ENCODE measurements at regions not wholly inside any gene's neighbourhood (a gene's known extent, or its start where the extent isn't known, plus 50 kb on each side); places are given as distances from the start of the nearest gene placed in this dataset.

- TF ChIP-seq, protein P1, sequence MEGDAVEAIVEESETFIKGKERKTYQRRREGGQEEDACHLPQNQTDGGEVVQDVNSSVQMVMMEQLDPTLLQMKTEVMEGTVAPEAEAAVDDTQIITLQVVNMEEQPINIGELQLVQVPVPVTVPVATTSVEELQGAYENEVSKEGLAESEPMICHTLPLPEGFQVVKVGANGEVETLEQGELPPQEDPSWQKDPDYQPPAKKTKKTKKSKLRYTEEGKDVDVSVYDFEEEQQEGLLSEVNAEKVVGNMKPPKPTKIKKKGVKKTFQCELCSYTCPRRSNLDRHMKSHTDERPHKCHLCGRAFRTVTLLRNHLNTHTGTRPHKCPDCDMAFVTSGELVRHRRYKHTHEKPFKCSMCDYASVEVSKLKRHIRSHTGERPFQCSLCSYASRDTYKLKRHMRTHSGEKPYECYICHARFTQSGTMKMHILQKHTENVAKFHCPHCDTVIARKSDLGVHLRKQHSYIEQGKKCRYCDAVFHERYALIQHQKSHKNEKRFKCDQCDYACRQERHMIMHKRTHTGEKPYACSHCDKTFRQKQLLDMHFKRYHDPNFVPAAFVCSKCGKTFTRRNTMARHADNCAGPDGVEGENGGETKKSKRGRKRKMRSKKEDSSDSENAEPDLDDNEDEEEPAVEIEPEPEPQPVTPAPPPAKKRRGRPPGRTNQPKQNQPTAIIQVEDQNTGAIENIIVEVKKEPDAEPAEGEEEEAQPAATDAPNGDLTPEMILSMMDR (IDR thresholded peaks at IDR 0.05) = no peak
- TF ChIP-seq MYC (IDR thresholded peaks at IDR 0.05; ENCODE audit: borderline replicate concordance, low read length) = no peak
- TF ChIP-seq POLR2A (IDR thresholded peaks at IDR 0.05; ENCODE audit: low read length) = no peak
- no peak for TF ChIP-seq GATA3 (IDR thresholded peaks at IDR 0.05; ENCODE audit: borderline replicate concordance)
- TF ChIP-seq EP300 (IDR thresholded peaks at IDR 0.05) = no peak
These were observed 156.4 kb upstream of the ADAMTS16 start for GRCh38 chr5:4983701-4984100.
